22Rv1 (cell line): ENCODE measurements at regions not wholly inside any gene's neighbourhood (a gene's known extent, or its start where the extent isn't known, plus 50 kb on each side); places are given as distances from the start of the nearest gene placed in this dataset.

Source experiments
- ZFX ChIP-seq: fragments of 450-650 bp; IDR thresholded peaks from 2 replicates; pipeline ENCODE4 v1.6.1; 2017; ENCODE audit warnings: antibody characterized with exemption, borderline replicate concordance
- TF ChIP-seq, protein P1 (sequence below): fragments of 450-650 bp; IDR thresholded peaks from 2 replicates; pipeline ENCODE4 v1.5.1; 2017; ENCODE audit warnings: mild to moderate bottlenecking

DNA sequence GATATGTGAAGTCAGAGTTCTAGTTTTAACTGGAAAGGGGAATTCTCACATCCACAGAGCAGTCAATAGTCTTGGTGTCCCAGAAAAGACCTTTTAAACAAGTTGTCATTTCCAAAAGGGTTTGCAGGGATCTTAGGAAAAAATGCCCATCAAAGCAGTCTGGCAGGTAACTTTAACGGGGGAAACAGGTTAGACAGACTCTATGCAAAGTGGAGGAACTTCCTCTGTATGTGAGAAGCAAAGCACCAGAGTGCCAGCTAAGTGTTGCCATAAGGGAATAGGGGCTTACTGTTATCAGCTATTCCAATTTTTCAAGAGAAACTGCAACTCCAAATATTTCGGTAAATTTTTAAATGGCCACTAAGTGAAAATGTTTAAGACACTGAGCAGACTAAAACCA lies 307.9 kb upstream of the MDFIC2 start:
- TF ChIP-seq, protein P1, sequence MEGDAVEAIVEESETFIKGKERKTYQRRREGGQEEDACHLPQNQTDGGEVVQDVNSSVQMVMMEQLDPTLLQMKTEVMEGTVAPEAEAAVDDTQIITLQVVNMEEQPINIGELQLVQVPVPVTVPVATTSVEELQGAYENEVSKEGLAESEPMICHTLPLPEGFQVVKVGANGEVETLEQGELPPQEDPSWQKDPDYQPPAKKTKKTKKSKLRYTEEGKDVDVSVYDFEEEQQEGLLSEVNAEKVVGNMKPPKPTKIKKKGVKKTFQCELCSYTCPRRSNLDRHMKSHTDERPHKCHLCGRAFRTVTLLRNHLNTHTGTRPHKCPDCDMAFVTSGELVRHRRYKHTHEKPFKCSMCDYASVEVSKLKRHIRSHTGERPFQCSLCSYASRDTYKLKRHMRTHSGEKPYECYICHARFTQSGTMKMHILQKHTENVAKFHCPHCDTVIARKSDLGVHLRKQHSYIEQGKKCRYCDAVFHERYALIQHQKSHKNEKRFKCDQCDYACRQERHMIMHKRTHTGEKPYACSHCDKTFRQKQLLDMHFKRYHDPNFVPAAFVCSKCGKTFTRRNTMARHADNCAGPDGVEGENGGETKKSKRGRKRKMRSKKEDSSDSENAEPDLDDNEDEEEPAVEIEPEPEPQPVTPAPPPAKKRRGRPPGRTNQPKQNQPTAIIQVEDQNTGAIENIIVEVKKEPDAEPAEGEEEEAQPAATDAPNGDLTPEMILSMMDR: no peak
- TF ChIP-seq ZFX: no peak
